Psoas muscle (tissue), 7 donors: ENCODE measurements at regions not wholly inside any gene's neighbourhood (a gene's known extent, or its start where the extent isn't known, plus 50 kb on each side); places are given as distances from the start of the nearest gene placed in this dataset.

Experiments used
- ATAC-seq, 4 donors: fragments of 200-7000 bp; cut with Tn5 transposase; one replicate each; pipeline ENCODE4 v1.9.1; 2020; ENCODE audit warnings: moderate library complexity in 3 of 4, mild to moderate bottlenecking in 2 of 4
- DNase-seq, 2 donors: peaks; one replicate each; pipeline ENCODE4 v3.0.0-alpha.2; 2020
- H3K27ac ChIP-seq: fragments of 200-600 bp; one replicate; pipeline ENCODE4 v1.8.0; 2022
- H3K27me3 ChIP-seq, 3 donors: fragments of 200-600 bp in 1 of 3; one replicate each; pipeline versions ENCODE4 v1.6.1 to v1.8.0; 2013 to 2022; ENCODE audit warnings: low read length in 2 of 3, mild to moderate bottlenecking in 2 of 3, moderate library complexity in 1 of 3; ENCODE audit not compliant: insufficient read depth in 3 of 3
- H3K36me3 ChIP-seq, 2 donors: fragments of 200-600 bp in 1 of 2; one replicate each; pipeline versions ENCODE4 v1.6.1 to v1.8.0; 2013 to 2022; ENCODE audit warnings: low read depth in 1 of 2, mild to moderate bottlenecking in 1 of 2, moderate library complexity in 1 of 2; ENCODE audit not compliant: insufficient read depth in 1 of 2
- H3K4me1 ChIP-seq: fragments of 200-600 bp; one replicate; pipeline ENCODE4 v1.8.0; 2022
- H3K4me3 ChIP-seq: fragments of 200-600 bp; one replicate; pipeline ENCODE4 v1.8.0; 2022; ENCODE audit warnings: mild to moderate bottlenecking
- H3K9me3 ChIP-seq: fragments of 200-600 bp; one replicate; pipeline ENCODE4 v1.8.0; 2022
- WGBS, 3 donors: extraction: QIAGEN DNeasy Blood & Tissue Kit; methylation state at CpG; one replicate each; pipeline versions ENCODE4 v1.1.6 to v1.1.7; 2013; 5-methylcytosine and 5-hydroxymethylcytosine counted together
- intact Hi-C, 2 donors: fragments of 100-400 bp; cut with DNase I; formaldehyde crosslinking; loops; one replicate each; pipeline versions ENCODE4 v1.11.0 to v1.14.2; 2022
- TF ChIP-seq, protein P1 (sequence below): fragments of 200-600 bp; IDR thresholded peaks from one replicate; pipeline ENCODE4 v1.8.0; 2022; ENCODE audit warnings: antibody characterized with exemption
- donor health status: healthy with polysubstance abuse.
- donor health status: DM: no; HTN: no; CAD: no; lungs with moderate emphysema.
- donor health status: Bipolar disorder and iron deficiency.
- donor health status: healthy.
- donor health status: DM: yes; HTN: yes; CAD: no.
- donor health status: DM: no; HTN: no; CAD: no.
- donor health status: DM: yes; HTN: yes; CAD: no.

DNA sequence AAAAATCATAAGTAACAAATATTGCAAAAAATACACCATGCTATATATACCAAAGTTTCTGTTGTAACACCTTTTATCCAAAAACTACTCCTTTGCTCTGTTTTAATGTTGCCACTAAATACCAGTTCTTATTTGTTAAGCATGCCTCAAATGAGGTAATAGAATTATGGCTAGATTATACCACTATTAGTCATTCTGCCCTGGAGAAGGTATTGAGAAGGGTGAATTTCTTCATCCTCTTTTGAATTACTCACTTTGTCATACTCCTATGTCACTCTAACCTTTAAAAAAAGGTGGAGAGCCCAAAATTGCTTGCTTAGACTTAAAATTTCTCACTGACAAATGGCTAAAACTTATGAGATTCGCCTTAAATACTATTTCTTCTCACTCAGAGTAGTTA, 750.9 kb downstream of the MAT2B start:
- H3K36me3 ChIP-seq, result no peaks in the 10 kb centered on the region
- ATAC-seq (no peak), DNase-seq (no peak)
- H3K4me3 ChIP-seq, result no peak overlapping the region
- H3K9me3 ChIP-seq, result no peaks in the 10 kb centered on the region
- no peaks in the 10 kb centered on the region for H3K4me1 ChIP-seq
- no peak overlapping the region for H3K27ac ChIP-seq
- no peaks in the 10 kb centered on the region for H3K27me3 ChIP-seq
- intact Hi-C loops, result no loop called here
- 71 to 83% (median 79%) methylated on average over 1 of the region's 1 CpG for WGBS, 3 donors
- TF ChIP-seq, protein P1, sequence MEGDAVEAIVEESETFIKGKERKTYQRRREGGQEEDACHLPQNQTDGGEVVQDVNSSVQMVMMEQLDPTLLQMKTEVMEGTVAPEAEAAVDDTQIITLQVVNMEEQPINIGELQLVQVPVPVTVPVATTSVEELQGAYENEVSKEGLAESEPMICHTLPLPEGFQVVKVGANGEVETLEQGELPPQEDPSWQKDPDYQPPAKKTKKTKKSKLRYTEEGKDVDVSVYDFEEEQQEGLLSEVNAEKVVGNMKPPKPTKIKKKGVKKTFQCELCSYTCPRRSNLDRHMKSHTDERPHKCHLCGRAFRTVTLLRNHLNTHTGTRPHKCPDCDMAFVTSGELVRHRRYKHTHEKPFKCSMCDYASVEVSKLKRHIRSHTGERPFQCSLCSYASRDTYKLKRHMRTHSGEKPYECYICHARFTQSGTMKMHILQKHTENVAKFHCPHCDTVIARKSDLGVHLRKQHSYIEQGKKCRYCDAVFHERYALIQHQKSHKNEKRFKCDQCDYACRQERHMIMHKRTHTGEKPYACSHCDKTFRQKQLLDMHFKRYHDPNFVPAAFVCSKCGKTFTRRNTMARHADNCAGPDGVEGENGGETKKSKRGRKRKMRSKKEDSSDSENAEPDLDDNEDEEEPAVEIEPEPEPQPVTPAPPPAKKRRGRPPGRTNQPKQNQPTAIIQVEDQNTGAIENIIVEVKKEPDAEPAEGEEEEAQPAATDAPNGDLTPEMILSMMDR, result no peak

DNA sequence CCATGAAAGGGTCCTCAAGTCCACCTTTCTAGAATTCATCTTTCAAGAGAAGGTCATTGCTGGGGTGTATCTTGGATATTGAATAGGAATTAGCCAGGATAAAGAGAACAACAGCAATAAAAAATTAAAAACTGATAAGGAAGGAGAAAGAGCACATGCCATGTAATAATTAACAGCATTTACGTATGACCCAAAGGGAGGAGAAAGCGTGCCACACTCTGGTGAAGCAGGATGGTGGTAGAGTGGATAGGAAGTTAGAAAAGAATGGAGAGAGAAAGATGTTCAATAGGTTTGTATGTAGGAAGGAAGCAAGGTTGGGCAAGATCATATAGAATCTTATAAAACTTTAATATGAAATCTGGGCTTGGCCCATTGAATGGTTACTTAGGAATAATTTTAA, 751.5 kb downstream of the MAT2B start:
- H3K9me3 ChIP-seq, result no peaks in the 10 kb centered on the region
- intact Hi-C loops, result no loop called here
- no peaks in the 10 kb centered on the region for H3K27me3 ChIP-seq
- H3K27ac ChIP-seq, result no peak overlapping the region
- H3K36me3 ChIP-seq, result no peaks in the 10 kb centered on the region
- DNase-seq, result no peak
- H3K4me3 ChIP-seq, result no peak overlapping the region
- ATAC-seq, result no peak
- WGBS, 3 donors, result 96 to 98% (median 96%) methylated on average over 2 of the region's 2 CpGs
- H3K4me1 ChIP-seq, result no peaks in the 10 kb centered on the region
- TF ChIP-seq, protein P1, result no peak

DNA sequence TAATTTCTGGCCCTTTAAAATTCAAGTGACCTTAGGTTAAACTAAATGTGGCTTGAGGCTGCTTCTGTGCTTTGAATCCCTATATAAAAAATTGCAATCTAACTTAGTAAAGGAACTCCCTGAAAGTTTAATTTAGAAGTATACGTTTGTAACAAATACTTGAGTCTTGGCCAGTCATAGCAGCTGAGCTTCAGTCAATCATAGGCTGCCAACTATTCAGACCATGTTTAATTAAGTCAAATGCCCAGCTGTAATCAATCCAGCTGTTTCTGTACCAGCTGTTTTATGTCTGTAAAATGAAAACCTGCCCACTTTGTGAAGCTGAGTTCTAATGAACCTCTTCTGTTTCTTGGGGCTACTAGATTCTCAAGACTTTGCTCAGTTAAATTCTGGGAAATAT, 760.1 kb downstream of the MAT2B start:
- H3K36me3 ChIP-seq, result no peaks in the 10 kb centered on the region
- no peak overlapping the region for H3K27ac ChIP-seq
- H3K27me3 ChIP-seq, result no peaks in the 10 kb centered on the region
- TF ChIP-seq, protein P1, result no peak
- no peak overlapping the region for H3K4me3 ChIP-seq
- DNase-seq (no peak), ATAC-seq (no peak)
- WGBS, 3 donors, result 9 to 18% (median 11%) methylated on average over 1 of the region's 1 CpG
- intact Hi-C loops, result no loop called here
- no peaks in the 10 kb centered on the region for H3K4me1 ChIP-seq
- H3K9me3 ChIP-seq, result peaks cover 6% of the 10 kb centered on the region

DNA sequence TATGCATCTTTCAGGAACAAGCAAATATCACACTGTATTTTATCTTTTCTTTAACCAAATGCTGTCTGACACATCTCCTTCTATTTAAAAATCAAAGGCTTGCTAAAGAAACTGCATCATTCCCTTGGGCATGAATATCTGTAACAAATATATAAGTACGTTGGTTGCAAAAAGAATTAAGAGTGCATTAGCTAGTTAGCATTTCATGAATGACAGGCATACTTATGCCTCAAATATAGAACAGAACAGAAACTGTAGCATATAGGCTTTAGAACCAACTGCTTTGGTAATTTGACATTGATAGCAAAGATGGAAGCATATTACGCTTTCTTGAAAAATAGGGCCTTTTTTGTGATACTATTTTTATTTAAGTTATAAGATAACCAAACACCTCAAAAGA, 761.2 kb downstream of the MAT2B start:
- TF ChIP-seq, protein P1, result no peak
- H3K36me3 ChIP-seq, result no peaks in the 10 kb centered on the region
- H3K27ac ChIP-seq, result no peak overlapping the region
- 87 to 90% (median 89%) methylated on average over 2 of the region's 2 CpGs for WGBS, 3 donors
- H3K9me3 ChIP-seq, result peaks cover 6% of the 10 kb centered on the region
- H3K4me3 ChIP-seq, result no peak overlapping the region
- no peaks in the 10 kb centered on the region for H3K4me1 ChIP-seq
- intact Hi-C loops, result no loop called here
- no peak for ATAC-seq
- DNase-seq, result no peak
- no peaks in the 10 kb centered on the region for H3K27me3 ChIP-seq

DNA sequence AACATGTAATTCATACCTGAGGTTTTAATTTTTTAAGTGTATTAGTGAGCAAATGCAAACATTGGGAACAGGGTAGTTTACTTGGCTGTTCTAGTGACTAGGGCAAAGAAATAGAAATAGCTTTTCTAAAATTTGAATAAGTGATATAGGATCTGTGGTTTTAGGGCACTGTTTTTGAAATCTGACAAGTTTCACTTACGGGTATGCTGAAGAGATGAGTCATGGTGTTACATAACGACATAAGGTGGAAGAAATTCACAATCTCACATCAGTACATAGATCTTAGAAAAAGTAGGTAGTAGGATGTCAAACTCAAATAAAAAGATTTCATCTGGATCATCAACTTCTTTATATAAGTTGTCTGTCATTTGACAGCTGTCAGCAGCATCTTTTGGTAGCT, 772.3 kb downstream of the MAT2B start:
- Histone ChIP-seq H3K4me3 (no peak overlapping the region), H3K36me3 (no peaks in the 10 kb centered on the region), H3K27me3 (no peaks in the 10 kb centered on the region), H3K27ac (no peak overlapping the region), H3K4me1 (no peaks in the 10 kb centered on the region), H3K9me3 (no peaks in the 10 kb centered on the region)
- ATAC-seq, result no peak
- TF ChIP-seq, protein P1, result no peak
- no peak for DNase-seq
- WGBS, 3 donors, result 47 to 66% (median 62%) methylated on average over 2 of the region's 2 CpGs
- intact Hi-C loops, result no loop called here
